Activated CD4-positive, alpha-beta T cell treated with anti-CD3 and anti-CD28 coated beads, Interleukin-2, amount 10 ng/mL, durations not matched to agents 7 days and 5 days (primary cell): ENCODE measurements at regions not wholly inside any gene's neighbourhood (a gene's known extent, or its start where the extent isn't known, plus 50 kb on each side); places are given as distances from the start of the nearest gene placed in this dataset.

Experiments
- CTCF ChIA-PET: fragments of 350-600 bp; sonication (Branson Sonifier 250); formaldehyde crosslinking; loops from one replicate; lab custom pipeline; 2021; ENCODE audit warnings: antibody characterized with exemption; lab: Charles Lee
- POLR2A ChIA-PET: fragments of 350-600 bp; sonication (Branson Sonifier 250); formaldehyde crosslinking; loops from one replicate; lab custom pipeline; 2021; ENCODE audit warnings: antibody characterized with exemption; lab: Charles Lee
- DNase-seq: peaks from one replicate; pipeline ENCODE4 v3.0.0-alpha.2; 2020
- H3K27ac Mint-ChIP-seq: one replicate; pipeline ENCODE4 v1.8.0; 2021; ENCODE audit warnings: mild to moderate bottlenecking, moderate library complexity, mixed read lengths
- H3K27me3 Mint-ChIP-seq: one replicate; pipeline ENCODE4 v1.8.0; 2021; ENCODE audit warnings: mixed read lengths
- H3K36me3 Mint-ChIP-seq: one replicate; pipeline ENCODE4 v1.8.0; 2021; ENCODE audit warnings: low read depth, mixed read lengths
- H3K4me1 Mint-ChIP-seq: one replicate; pipeline ENCODE4 v1.8.0; 2021; ENCODE audit warnings: mixed read lengths
- H3K4me3 Mint-ChIP-seq: one replicate; pipeline ENCODE4 v1.8.0; 2021; ENCODE audit warnings: mild to moderate bottlenecking, moderate library complexity, mixed read lengths
- H3K9me3 Mint-ChIP-seq: one replicate; pipeline ENCODE4 v1.8.0; 2021; ENCODE audit warnings: mixed read lengths

DNA sequence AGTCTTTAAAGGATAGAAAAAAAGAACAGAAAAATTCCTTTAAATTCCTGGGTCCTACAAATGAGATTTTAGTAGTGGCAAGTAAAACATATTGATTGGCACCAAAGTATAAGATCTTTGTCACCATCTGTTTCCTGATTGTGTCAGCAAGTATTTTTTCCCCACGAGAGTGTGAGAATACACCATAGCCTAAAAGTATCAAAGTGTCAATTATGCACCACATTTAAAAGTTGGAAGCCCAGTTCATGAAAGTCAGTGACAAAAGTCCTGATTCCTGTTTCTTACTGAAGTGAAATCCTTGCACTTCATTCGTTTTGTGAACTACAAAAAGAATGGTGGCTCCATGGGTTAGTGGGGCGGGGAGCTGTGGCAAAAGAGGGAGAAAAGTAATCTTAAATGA lies 83.8 kb upstream of the DPH6 start:
- no peaks in the 10 kb centered on the region for H3K36me3 Mint-ChIP-seq
- H3K9me3 Mint-ChIP-seq = no peaks in the 10 kb centered on the region
- ChIA-PET POLR2A (no interaction called here), CTCF (no interaction called here)
- H3K27me3 Mint-ChIP-seq = peaks cover 4% of the 10 kb centered on the region
- no peak for DNase-seq
- H3K4me3 Mint-ChIP-seq = no peak overlapping the region
- no peak overlapping the region for H3K27ac Mint-ChIP-seq
- H3K4me1 Mint-ChIP-seq = no peaks in the 10 kb centered on the region

DNA sequence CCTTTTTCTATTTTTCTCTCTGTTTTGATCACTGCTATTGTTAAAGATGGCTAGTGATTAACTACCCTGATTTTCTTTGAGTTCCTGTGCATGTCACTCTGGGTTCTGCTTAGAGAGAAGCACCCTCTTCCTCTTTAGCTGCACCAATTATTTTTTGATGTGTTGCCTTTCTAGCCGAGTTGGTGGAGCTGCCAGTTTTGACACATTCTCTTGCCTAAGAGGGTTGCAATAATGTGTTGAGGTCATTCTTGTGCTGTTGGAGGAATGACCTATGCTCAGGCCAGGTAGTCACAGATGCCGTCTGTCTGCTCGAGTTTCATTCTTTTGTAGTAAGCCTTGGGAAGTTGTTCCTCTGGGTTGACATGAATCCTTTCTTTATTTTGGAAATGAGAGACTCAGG lies 84.6 kb upstream of the DPH6 start:
- DNase-seq = no peak
- no peak overlapping the region for H3K4me3 Mint-ChIP-seq
- H3K9me3 Mint-ChIP-seq = no peaks in the 10 kb centered on the region
- H3K36me3 Mint-ChIP-seq = no peaks in the 10 kb centered on the region
- H3K27ac Mint-ChIP-seq = no peak overlapping the region
- POLR2A ChIA-PET = no interaction called here
- H3K27me3 Mint-ChIP-seq = peaks cover 10% of the 10 kb centered on the region
- no peaks in the 10 kb centered on the region for H3K4me1 Mint-ChIP-seq
- CTCF ChIA-PET = no interaction called here

DNA sequence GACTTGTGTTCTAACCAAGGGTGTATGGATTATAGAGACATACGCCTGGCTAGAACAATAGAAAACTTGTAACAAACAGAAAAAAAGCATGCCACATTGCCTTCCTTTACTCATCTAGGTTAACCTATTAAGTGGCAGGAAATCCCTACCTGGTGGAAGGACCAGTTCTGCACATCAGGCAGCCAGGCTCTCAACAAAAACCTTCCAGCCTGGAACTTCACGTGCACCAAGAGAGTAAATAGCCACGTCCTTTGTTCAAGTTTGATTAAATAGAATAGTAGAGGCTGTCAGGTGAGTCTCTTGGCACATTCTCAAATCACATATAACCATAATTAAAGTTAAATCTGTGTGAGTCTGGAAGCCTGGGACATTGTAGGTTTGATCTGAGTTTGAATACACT lies 85.0 kb upstream of the DPH6 start:
- Mint-ChIP-seq H3K4me1 (no peaks in the 10 kb centered on the region), H3K27me3 (peaks cover 10% of the 10 kb centered on the region)
- CTCF ChIA-PET = no interaction called here

DNA sequence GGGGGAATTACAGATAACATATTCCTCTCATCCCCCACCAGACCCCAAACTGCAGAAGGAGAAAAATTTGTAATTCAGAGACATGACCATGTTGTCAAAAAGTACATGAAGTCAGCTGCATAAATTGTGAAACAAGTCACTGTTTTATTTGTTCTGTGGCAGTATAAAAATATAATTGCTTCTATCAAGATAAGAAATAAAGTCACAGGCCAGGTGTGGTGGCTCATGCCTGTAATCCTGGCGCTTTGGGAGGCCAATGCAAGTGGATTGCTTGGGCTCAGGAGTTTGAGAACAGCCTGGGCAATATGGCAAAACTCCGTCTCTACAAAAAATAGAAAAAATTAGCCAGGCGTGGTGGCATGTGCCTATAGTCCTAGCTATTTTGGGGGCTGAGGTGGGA lies 87.7 kb upstream of the DPH6 start:
- Mint-ChIP-seq H3K4me1 (no peaks in the 10 kb centered on the region), H3K27me3 (peaks cover 7% of the 10 kb centered on the region), H3K9me3 (no peaks in the 10 kb centered on the region), H3K27ac (no peak overlapping the region), H3K36me3 (no peaks in the 10 kb centered on the region), H3K4me3 (no peak overlapping the region)
- no peak for DNase-seq
- ChIA-PET CTCF (no interaction called here), POLR2A (no interaction called here)

More for the DNA sequence above, 85.0 kb upstream of the DPH6 start:
- Mint-ChIP-seq H3K27ac (no peak overlapping the region), H3K4me3 (no peak overlapping the region), H3K9me3 (no peaks in the 10 kb centered on the region), H3K36me3 (no peaks in the 10 kb centered on the region)
- POLR2A ChIA-PET = no interaction called here
- DNase-seq = no peak

DNA sequence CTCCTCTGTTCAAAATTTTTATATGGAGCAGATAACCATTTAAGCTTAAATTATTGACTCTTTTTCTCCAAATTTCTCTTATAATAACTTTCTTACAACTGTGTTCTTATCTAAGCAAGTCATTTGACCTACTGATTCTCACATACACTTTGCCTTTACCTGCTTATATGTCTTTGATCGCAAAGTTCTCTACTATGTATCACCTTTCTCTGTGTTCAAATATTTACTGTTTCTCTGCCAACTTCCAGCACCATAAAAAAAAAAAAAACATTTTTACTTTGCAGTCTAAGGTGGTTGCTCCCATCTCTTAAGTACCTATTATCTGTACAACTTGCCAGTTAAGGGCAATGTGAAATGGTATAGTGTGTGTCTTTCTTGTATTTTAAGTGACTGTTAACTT lies 100.8 kb upstream of the DPH6 start:
- no peak for DNase-seq
- Mint-ChIP-seq H3K36me3 (no peaks in the 10 kb centered on the region), H3K27me3 (peaks cover 6% of the 10 kb centered on the region), H3K4me1 (no peaks in the 10 kb centered on the region), H3K9me3 (no peaks in the 10 kb centered on the region), H3K4me3 (no peak overlapping the region), H3K27ac (no peak overlapping the region)
- CTCF ChIA-PET = no interaction called here
- POLR2A ChIA-PET = no interaction called here

DNA sequence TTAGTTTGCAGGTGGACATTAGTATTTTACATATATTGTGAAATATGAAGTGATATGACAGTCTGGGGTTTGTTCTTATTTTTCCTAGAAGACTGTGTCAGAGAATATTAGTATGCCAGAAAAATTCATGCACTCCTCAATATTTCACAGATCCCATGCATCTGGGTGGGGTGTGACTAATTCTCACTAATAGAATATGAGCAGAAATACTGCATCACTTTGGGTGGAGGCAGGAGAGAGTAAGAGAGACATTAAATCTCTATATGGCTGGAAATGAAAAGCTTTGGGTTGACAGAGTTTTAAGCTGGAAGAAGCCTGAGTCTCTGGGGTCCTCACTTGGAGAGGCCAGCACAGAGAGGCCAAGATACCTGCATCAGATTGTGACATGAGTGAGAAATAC lies 101.3 kb upstream of the DPH6 start:
- POLR2A ChIA-PET = no interaction called here

DNA sequence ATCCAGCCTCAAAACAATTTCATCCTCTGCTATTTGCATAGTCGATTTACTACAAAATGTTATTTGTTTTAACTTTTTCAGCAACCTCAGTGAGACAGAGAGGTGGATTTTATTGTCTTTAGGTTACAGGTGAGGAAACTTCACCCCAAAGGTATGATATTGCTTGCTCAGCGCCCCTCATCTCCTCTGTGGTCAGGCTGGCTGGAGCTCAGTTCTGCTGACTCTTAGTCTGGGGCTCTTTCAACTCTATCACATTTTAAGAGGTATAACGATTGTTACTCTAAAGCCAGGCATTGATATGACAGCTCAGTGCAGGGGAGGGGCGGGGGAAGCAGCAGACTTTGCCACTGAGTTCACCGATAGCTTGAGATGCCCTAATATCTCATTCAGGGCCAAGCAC lies 103.0 kb upstream of the DPH6 start:
- Mint-ChIP-seq H3K4me3 (no peak overlapping the region), H3K27me3 (peaks cover 6% of the 10 kb centered on the region), H3K4me1 (no peaks in the 10 kb centered on the region), H3K9me3 (no peaks in the 10 kb centered on the region), H3K27ac (no peak overlapping the region), H3K36me3 (no peaks in the 10 kb centered on the region)
- POLR2A ChIA-PET = no interaction called here
- CTCF ChIA-PET = no interaction called here
- DNase-seq = no peak

More for the DNA sequence above, 101.3 kb upstream of the DPH6 start:
- CTCF ChIA-PET = no interaction called here
- Mint-ChIP-seq H3K4me3 (no peak overlapping the region), H3K4me1 (no peaks in the 10 kb centered on the region), H3K27ac (no peak overlapping the region), H3K27me3 (peaks cover 6% of the 10 kb centered on the region), H3K9me3 (no peaks in the 10 kb centered on the region), H3K36me3 (no peaks in the 10 kb centered on the region)
- no peak for DNase-seq

DNA sequence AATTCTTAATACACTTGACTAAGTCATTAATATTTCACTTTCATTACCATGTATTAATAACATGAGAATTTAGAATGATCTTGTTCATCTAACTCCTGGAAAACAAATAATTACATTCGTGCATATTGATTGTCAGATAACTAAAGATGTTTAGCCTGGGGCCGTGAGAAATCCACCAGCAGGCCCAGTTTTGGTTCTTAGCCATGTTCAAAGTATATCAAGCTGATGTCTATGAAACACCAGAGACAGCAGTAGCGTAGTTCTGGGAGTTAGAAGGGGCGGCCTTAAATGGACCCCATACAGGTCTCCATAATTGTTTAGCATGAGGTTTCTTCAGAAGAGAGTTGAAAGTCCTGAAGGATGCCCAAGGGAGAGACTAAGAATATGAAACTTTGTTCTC lies 103.6 kb upstream of the DPH6 start:
- peaks cover 6% of the 10 kb centered on the region for H3K27me3 Mint-ChIP-seq
- H3K4me1 Mint-ChIP-seq = no peaks in the 10 kb centered on the region

DNA sequence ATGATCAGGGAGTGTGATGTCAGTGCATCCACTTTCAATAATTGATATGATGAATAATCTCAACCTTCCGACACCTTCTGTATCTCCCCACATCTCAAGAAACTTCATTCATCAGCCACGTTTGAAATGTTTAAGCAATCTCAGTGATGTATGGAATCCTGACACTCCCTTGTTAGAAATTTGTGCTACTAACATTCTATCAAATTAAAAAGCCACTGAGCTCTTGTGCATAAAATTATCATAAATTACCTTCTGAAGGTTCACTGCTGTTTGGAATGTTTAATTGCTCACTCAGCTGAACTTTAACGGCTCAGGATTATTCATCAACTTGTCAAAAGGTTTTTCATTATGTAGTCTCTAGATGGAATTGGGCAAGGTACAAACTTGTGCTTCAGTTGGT lies 108.4 kb upstream of the DPH6 start:
- Mint-ChIP-seq H3K9me3 (no peaks in the 10 kb centered on the region), H3K4me3 (no peak overlapping the region), H3K27me3 (peaks cover 6% of the 10 kb centered on the region), H3K4me1 (peaks cover 2% of the 10 kb centered on the region), H3K36me3 (no peaks in the 10 kb centered on the region), H3K27ac (no peak overlapping the region)
- CTCF ChIA-PET = interaction anchor here (1.4 kb wide), 1 partner anchor 9 kb away, joined by 3 read pairs; no protein-coding TSS in a partner anchor
- POLR2A ChIA-PET = no interaction called here
- DNase-seq = no peak

More for the DNA sequence above, 103.6 kb upstream of the DPH6 start:
- DNase-seq = no peak
- no peak overlapping the region for H3K27ac Mint-ChIP-seq
- no peaks in the 10 kb centered on the region for H3K9me3 Mint-ChIP-seq
- ChIA-PET POLR2A (no interaction called here), CTCF (no interaction called here)
- H3K36me3 Mint-ChIP-seq = no peaks in the 10 kb centered on the region
- H3K4me3 Mint-ChIP-seq = no peak overlapping the region

DNA sequence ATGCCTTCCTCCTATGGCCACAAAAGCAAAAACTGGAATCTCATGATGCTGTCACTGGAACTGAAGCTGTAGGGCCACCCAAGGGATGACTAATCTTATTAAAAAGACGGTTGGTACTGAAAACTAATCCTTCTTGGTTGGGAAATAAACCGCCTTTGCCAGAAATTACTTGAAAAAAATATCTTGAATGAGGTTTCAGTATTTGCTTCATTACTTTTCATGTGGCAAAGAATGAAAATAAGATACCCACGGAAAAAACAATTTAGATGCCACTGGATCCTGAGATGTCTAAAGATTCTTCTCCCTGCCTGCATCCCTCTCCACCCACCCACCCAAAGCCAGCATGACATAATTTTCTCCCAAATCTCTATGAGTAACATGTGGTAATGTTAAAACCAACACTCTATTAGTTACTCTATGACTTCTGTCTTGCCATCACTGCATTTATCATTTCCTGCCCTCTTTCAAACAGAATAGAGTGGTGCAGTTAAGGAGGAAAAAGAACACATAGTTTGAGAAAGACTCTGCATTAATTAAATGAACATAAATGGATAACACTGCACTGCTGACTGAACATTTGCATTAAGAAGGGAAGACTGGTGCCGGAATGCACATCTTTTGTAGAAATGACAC lies 111.8 kb upstream of the DPH6 start:
- peaks cover 2% of the 10 kb centered on the region for H3K4me1 Mint-ChIP-seq
- H3K4me3 Mint-ChIP-seq = no peak overlapping the region
- H3K27me3 Mint-ChIP-seq = peaks cover 8% of the 10 kb centered on the region
- no peaks in the 10 kb centered on the region for H3K9me3 Mint-ChIP-seq
- DNase-seq = no peak
- H3K27ac Mint-ChIP-seq = peak overlapping the region; percentile 25
- no peaks in the 10 kb centered on the region for H3K36me3 Mint-ChIP-seq
- CTCF ChIA-PET = no interaction called here
- POLR2A ChIA-PET = no interaction called here

DNA sequence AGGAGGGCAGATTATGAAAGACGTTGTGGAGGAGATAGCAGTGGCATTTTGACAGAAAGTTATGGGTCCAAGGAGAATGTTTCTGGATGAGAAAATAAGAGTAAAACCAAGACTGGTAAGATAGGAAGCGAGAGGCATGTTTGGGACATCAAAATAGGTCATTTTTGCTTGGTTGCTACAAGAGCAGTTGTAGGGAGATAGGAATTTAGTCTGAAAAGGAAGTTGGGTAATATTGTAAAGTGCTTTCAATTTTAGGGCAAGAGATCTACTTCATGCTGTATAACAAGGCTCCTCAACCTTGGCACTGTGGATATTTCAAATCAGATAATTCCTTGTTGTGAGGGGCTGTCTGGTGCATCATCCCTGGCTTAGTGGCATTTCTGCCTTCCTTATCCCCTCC lies 118.0 kb upstream of the DPH6 start:
- H3K4me3 Mint-ChIP-seq = no peak overlapping the region
- DNase-seq = no peak

DNA sequence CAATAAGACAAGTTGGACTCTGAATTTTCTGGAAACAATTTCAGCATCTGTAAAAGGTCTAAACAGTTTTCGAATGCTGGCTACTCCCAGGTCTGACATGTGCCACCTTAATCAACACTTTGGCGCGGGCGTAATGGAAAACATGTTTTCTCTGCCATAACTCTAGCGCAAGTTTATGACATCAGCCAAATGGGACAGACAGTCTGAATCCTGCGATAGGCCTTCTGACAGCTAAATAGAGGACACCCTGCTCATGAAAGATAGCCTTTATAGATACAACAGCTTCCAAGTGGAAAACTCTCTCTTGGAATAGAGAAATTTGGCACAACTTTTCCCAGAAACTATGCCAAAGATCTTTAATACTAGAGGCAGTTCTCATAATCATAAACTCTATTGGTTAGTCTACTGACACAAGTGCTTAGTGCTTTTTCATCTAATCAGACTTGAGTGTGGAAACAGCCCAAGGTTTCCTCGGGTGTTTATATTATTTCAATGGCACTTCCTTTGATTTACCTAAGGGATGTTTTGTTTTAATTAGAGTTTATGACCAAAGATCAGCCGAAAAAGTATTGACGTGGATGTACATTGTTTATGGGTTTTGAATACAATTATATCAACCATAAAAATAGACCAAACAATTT lies 120.1 kb upstream of the DPH6 start:
- Mint-ChIP-seq H3K27me3 (peaks cover 8% of the 10 kb centered on the region), H3K27ac (no peak overlapping the region), H3K4me3 (no peak overlapping the region), H3K4me1 (no peaks in the 10 kb centered on the region), H3K9me3 (no peaks in the 10 kb centered on the region), H3K36me3 (no peaks in the 10 kb centered on the region)
- ChIA-PET POLR2A (no interaction called here), CTCF (no interaction called here)
- no peak for DNase-seq

More for the DNA sequence above, 118.0 kb upstream of the DPH6 start:
- H3K27me3 Mint-ChIP-seq = peaks cover 8% of the 10 kb centered on the region
- no peaks in the 10 kb centered on the region for H3K9me3 Mint-ChIP-seq
- no peak overlapping the region for H3K27ac Mint-ChIP-seq
- H3K36me3 Mint-ChIP-seq = no peaks in the 10 kb centered on the region
- H3K4me1 Mint-ChIP-seq = no peaks in the 10 kb centered on the region
- CTCF ChIA-PET = no interaction called here
- POLR2A ChIA-PET = no interaction called here

DNA sequence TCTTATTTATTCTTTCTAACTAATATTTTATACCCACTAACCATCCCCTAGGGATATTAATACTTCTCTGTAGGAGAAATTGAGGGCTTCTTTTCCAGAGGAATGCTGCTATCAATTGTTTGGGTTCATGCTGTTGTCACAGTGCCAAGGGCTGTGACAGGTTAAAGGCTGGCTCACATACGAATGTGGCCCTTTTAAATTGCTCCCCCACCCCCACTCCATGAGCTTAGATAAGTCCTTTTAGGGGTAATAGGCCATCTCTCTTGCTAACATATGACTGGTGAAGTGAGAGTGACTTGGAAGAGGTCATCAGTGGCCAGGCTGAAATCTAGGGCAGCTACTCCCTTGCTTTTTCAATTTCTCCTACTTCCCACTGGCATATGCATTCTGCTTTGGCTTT lies 121.9 kb upstream of the DPH6 start:
- CTCF ChIA-PET = interaction anchor here (0.6 kb wide), 1 partner anchor 672 kb away, joined by 3 read pairs; no protein-coding TSS in a partner anchor
- Mint-ChIP-seq H3K4me3 (no peak overlapping the region), H3K27ac (no peak overlapping the region), H3K27me3 (peaks cover 7% of the 10 kb centered on the region), H3K9me3 (no peaks in the 10 kb centered on the region), H3K4me1 (peaks cover 5% of the 10 kb centered on the region), H3K36me3 (no peaks in the 10 kb centered on the region)
- no peak for DNase-seq
- POLR2A ChIA-PET = no interaction called here

DNA sequence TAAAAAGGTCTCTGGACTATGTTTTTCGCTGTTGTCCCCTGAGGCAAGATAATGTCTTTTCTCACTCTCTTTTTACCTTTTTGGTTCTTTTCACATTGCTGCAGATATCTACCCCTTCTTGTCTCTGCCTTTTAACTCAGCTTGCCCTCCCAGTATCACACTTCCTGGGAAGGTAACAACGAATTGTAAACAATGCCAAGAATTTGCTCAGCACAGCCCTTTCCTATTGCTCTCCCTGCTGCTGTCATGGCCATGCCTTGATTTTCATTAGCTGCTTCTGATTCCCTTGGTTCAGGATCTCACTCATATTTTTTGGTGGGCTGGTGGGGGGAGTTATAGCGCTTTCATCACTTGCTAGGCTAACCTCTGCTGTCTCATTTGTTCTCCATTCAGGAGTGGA lies 123.1 kb upstream of the DPH6 start:
- POLR2A ChIA-PET = no interaction called here
- DNase-seq = no peak
- Mint-ChIP-seq H3K36me3 (no peaks in the 10 kb centered on the region), H3K9me3 (no peaks in the 10 kb centered on the region), H3K27ac (no peak overlapping the region), H3K4me1 (peaks cover 11% of the 10 kb centered on the region), H3K4me3 (no peak overlapping the region), H3K27me3 (peaks cover 7% of the 10 kb centered on the region)
- CTCF ChIA-PET = no interaction called here
